Cardiac fibroblast (primary cell): ENCODE measurements at regions not wholly inside any gene's neighbourhood (a gene's known extent, or its start where the extent isn't known, plus 50 kb on each side); places are given as distances from the start of the nearest gene placed in this dataset.

Experiments
- DNase-seq, 2 donors: peaks; one replicate each; pipeline versions ENCODE4 v3.0.0 to v3.0.0-alpha.2; 2010; ENCODE audit warnings: low read depth in 2 of 2
- H3K4me3 ChIP-seq, 2 donors: replicated peaks in 1 of 2; 1 replicate in 1 of 2; 2 replicates in 1 of 2; pipeline ENCODE4 v1.5.1; 2011; ENCODE audit warnings: low read depth in 2 of 2, low read length in 2 of 2, mild to moderate bottlenecking in 2 of 2, moderate library complexity in 1 of 2
- TF ChIP-seq, protein P1 (sequence below): IDR thresholded peaks from one replicate; pipeline ENCODE4 v1.5.1; 2011; ENCODE audit warnings: low read depth, mild to moderate bottlenecking, low read length, inconsistent platforms

DNA sequence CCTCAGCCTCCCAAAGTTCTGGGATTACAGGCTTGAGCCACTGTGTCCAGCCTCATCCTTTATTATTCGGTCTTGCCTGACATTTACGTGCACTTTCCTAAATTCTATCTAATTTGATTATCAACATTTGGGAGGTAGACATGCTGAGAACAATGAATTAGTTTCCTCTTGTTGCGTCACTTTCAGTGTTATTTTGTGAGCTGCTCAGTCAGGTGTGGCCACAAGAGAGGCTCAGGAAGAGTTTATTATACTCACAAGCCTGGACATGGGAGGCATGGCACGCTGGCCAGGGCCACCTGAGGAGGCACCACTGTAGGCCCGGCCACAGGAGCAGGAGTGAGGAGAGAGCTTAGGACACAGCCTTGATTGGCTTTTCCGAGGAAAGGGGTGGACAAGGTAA is 59.7 kb upstream of the RBFOX2 start:
- H3K4me3 ChIP-seq: no peak overlapping the region
- no peak for DNase-seq
- TF ChIP-seq, protein P1, sequence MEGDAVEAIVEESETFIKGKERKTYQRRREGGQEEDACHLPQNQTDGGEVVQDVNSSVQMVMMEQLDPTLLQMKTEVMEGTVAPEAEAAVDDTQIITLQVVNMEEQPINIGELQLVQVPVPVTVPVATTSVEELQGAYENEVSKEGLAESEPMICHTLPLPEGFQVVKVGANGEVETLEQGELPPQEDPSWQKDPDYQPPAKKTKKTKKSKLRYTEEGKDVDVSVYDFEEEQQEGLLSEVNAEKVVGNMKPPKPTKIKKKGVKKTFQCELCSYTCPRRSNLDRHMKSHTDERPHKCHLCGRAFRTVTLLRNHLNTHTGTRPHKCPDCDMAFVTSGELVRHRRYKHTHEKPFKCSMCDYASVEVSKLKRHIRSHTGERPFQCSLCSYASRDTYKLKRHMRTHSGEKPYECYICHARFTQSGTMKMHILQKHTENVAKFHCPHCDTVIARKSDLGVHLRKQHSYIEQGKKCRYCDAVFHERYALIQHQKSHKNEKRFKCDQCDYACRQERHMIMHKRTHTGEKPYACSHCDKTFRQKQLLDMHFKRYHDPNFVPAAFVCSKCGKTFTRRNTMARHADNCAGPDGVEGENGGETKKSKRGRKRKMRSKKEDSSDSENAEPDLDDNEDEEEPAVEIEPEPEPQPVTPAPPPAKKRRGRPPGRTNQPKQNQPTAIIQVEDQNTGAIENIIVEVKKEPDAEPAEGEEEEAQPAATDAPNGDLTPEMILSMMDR: no peak

- TF ChIP-seq, protein P1: no peak
- no peak overlapping the region for H3K4me3 ChIP-seq
- no peak for DNase-seq
Measured at GRCh38 chr22:36087784-36088183, 59.2 kb upstream of the RBFOX2 start.

- H3K4me3 ChIP-seq: no peak overlapping the region
- no peak for DNase-seq
Measured at GRCh38 chr22:36086629-36087254, 58.1 kb upstream of the RBFOX2 start.

GRCh38 chr22:36086170-36086490 is 57.5 kb upstream of the RBFOX2 start:
- DNase-seq: peak in 1 of 2 donors; percentile 21
- no peak overlapping the region for H3K4me3 ChIP-seq
- TF ChIP-seq, protein P1: no peak

More at GRCh38 chr22:36086629-36087254, 58.1 kb upstream of the RBFOX2 start:
- TF ChIP-seq, protein P1: no peak

DNA sequence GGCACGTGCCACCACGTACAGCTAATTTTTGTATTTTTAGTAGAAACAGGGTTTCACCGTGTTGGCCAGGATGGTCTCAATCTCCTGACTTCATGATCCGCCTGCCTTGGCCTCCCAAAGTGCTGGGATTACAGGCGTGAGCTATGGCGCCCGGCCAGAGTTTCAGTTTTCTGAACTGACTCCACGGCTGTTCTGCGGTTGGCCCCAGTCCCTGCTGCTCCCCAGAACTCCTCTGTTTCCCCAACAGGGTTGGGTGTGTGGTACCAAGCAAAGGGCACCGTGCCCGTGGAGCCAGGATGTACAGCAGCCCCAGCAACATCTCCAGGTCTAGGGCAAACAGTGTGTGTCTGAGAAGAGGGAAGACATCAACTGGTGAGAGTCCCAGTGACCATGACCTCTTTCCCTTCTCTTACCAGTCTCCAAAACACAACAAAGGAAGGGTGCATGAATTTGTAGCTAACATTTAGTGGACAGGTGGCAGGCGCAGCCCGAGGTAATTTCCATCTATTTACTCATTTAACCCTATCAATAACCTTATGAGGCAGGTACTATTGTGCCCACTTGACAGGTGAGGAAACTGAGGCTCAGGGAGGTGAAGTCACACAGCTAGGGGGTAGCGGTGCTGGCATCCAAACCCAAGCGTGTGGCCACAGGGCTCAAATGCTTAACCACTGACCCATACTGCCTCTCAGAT is 57.0 kb upstream of the RBFOX2 start:
- DNase-seq: no peak
- no peak overlapping the region for H3K4me3 ChIP-seq
- TF ChIP-seq, protein P1: no peak

- TF ChIP-seq, protein P1: no peak
- DNase-seq: no peak
- H3K4me3 ChIP-seq: no peak overlapping the region
Measured at GRCh38 chr22:36084717-36085116, 56.1 kb upstream of the RBFOX2 start.
